ENCODE measurements at regions not wholly inside any gene's neighbourhood (a gene's known extent, or its start where the extent isn't known, plus 50 kb on each side); places are given as distances from the start of the nearest gene placed in this dataset.

DNA sequence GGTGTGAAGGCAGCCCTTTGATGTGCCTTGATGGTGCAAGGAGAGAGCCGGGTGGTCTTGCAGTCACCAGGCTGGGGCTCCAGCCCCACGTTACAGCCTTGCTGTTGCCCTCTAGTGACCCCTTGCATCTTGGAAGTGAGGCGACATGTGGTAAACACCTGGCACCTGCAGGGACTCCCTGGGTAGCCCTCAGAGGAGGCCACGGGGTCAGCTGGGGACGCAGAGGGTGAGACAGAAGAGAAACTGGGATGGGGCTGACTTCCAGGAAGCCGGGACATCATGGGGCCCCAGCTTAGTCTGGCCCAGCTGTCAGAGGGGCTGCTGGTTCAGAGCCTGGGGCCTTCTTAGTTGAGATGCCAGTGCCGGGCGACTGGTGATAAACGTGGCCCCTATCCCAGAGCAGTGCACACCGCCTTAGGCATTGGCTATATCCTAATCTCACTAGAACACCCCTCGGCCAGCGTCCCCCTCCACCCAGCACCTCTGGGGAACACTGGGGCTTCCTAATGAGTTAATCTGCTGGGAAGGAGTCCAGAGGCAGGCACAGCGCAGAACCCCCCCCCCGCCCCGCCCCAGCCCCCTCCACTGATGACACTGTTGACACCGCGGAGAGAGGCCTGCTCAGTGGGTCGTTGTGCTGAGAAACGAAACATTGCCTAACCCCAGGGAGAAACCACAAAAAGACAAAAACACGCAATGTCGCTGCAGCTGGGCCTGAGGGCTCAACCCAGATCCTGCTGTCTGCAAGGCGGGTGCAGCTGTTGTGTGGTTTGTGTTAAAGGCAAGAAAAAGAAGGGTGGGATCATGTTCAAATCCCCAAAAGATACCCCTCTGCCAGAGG, 60.5 kb upstream of the KLF13 start:
- Histone ChIP-seq H3K4me3 (replicated peaks in 1 of 3; ENCODE audit: insufficient read depth in 1 of 3, low read depth in 1 of 3, low read length in 3 of 3) (no peak overlapping the region), H4K20me1 (replicated peaks; ENCODE audit: control insufficient read depth, extremely low read depth, insufficient read depth, low read length) (no peaks in the 10 kb centered on the region), H3K9me1 (replicated peaks; ENCODE audit: control insufficient read depth, extremely low read depth, insufficient read depth, low read length) (no peaks in the 10 kb centered on the region), H3K27ac (ENCODE audit: insufficient read depth, low read depth, low read length) (no peak overlapping the region), H3K9ac (replicated peaks; ENCODE audit: extremely low read depth, insufficient read depth, low read length) (no peak overlapping the region), H3K27me3 (ENCODE audit: control insufficient read depth in 2 of 2, insufficient read depth in 2 of 2, low read length in 2 of 2) (no peaks in the 10 kb centered on the region), H3K4me1 (ENCODE audit: control insufficient read depth, extremely low read depth, insufficient read depth, low read length) (no peaks in the 10 kb centered on the region), H3K36me3 (ENCODE audit: control insufficient read depth in 2 of 2, extremely low read depth in 1 of 2, insufficient read depth in 2 of 2, low read length in 2 of 2) (no peaks in the 10 kb centered on the region), H3K4me2 (ENCODE audit: insufficient read depth, low read length) (no peak overlapping the region), H3K79me2 (ENCODE audit: control insufficient read depth, insufficient read depth, low read length) (no peaks in the 10 kb centered on the region), H2AFZ (ENCODE audit: low read depth, low read length) (no peak overlapping the region), H3K9me3 (replicated peaks; ENCODE audit: control insufficient read depth, insufficient read depth, low read length) (no peaks in the 10 kb centered on the region)
- FAIRE-seq (no peak), DNase-seq (ENCODE audit: low read depth, low spot score) (no peak)
- intact Hi-C loops (cut with micrococcal nuclease) (no loop called here), dilution Hi-C loops (cut with MboI; ENCODE audit: extremely low pct_ligation_motif_present, low sequenced_read_pairs) (no loop called here)
- BruUV-seq (replicated peaks), result no TSS peak
- CTCF ChIA-PET, result no interaction called here
- TF ChIP-seq JUN (IDR thresholded peaks at IDR 0.05; ENCODE audit: borderline replicate concordance, insufficient read depth, insufficient read length, low read depth) (no peak), POLR2A (IDR thresholded peaks at IDR 0.05; ENCODE audit: low read depth, low read length) (no peak), GATA2 (IDR thresholded peaks at IDR 0.05; ENCODE audit: insufficient read depth, insufficient read length, low read depth, low read length) (no peak), POLR2AphosphoS5 (IDR thresholded peaks at IDR 0.05; ENCODE audit: insufficient read depth, low read depth, low read length) (no peak), MYC (IDR thresholded peaks at IDR 0.05; ENCODE audit: low read depth, low read length) (no peak), FOS (IDR thresholded peaks at IDR 0.05; ENCODE audit: borderline replicate concordance, insufficient read depth, low read length) (no peak), EZH2 (IDR thresholded peaks at IDR 0.05; ENCODE audit: borderline replicate concordance, low read depth, low read length, severe bottlenecking) (no peak)
- TF ChIP-seq, protein P1, sequence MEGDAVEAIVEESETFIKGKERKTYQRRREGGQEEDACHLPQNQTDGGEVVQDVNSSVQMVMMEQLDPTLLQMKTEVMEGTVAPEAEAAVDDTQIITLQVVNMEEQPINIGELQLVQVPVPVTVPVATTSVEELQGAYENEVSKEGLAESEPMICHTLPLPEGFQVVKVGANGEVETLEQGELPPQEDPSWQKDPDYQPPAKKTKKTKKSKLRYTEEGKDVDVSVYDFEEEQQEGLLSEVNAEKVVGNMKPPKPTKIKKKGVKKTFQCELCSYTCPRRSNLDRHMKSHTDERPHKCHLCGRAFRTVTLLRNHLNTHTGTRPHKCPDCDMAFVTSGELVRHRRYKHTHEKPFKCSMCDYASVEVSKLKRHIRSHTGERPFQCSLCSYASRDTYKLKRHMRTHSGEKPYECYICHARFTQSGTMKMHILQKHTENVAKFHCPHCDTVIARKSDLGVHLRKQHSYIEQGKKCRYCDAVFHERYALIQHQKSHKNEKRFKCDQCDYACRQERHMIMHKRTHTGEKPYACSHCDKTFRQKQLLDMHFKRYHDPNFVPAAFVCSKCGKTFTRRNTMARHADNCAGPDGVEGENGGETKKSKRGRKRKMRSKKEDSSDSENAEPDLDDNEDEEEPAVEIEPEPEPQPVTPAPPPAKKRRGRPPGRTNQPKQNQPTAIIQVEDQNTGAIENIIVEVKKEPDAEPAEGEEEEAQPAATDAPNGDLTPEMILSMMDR (IDR thresholded peaks at IDR 0.05; ENCODE audit: extremely low read depth in 1 of 2, insufficient read depth in 1 of 2, low read depth in 1 of 2, low read length in 2 of 2), result no peak
- TF ChIP-seq, protein P2, sequence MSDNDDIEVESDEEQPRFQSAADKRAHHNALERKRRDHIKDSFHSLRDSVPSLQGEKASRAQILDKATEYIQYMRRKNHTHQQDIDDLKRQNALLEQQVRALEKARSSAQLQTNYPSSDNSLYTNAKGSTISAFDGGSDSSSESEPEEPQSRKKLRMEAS (IDR thresholded peaks at IDR 0.05; ENCODE audit: insufficient read depth, insufficient read length), result no peak
- POLR2A ChIA-PET, result no interaction called here
